Smooth muscle cell (in vitro differentiated cells): ENCODE measurements at regions not wholly inside any gene's neighbourhood (a gene's known extent, or its start where the extent isn't known, plus 50 kb on each side); places are given as distances from the start of the nearest gene placed in this dataset.

ENCODE experiments used
- DNase-seq: peaks from one replicate; lab custom pipeline; 2025; ENCODE audit not compliant: unreplicated experiment; lab: John Stamatoyannopoulos, UW
- H2AFZ ChIP-seq: fragments of 200-600 bp; sonication (generic); 2 replicates; pipeline ENCODE4 v1.6.0; 2016; ENCODE audit warnings: antibody characterized with exemption, low read depth, mild to moderate bottlenecking
- H3F3A ChIP-seq: fragments of 200-600 bp; sonication (generic); 2 replicates; pipeline ENCODE4 v1.6.0; 2017; ENCODE audit warnings: antibody characterized with exemption, low read depth
- H3K27ac ChIP-seq: fragments of 200-600 bp; sonication (generic); 2 replicates; pipeline ENCODE4 v1.5.1; 2016; ENCODE audit warnings: low read depth, mild to moderate bottlenecking
- H3K27me3 ChIP-seq: fragments of 200-600 bp; sonication (generic); 2 replicates; pipeline ENCODE4 v1.6.1; 2016; ENCODE audit warnings: low read depth, mild to moderate bottlenecking
- H3K36me3 ChIP-seq: fragments of 200-600 bp; sonication (generic); 2 replicates; pipeline ENCODE4 v1.5.1; 2016; ENCODE audit warnings: low read depth
- H3K4me1 ChIP-seq: fragments of 200-600 bp; sonication (generic); 2 replicates; pipeline ENCODE4 v1.5.1; 2016; ENCODE audit warnings: low read depth
- H3K4me2 ChIP-seq: fragments of 200-600 bp; sonication (generic); 2 replicates; pipeline ENCODE4 v1.6.0; 2016; ENCODE audit warnings: mild to moderate bottlenecking
- H3K4me3 ChIP-seq: fragments of 200-600 bp; sonication (generic); 2 replicates; pipeline ENCODE4 v1.5.1; 2016; ENCODE audit warnings: mild to moderate bottlenecking
- H3K79me2 ChIP-seq: fragments of 200-600 bp; sonication (generic); 2 replicates; pipeline ENCODE4 v1.6.0; 2016; ENCODE audit warnings: low read depth, mild to moderate bottlenecking
- H3K9ac ChIP-seq: fragments of 200-600 bp; sonication (generic); 2 replicates; pipeline ENCODE4 v1.6.0; 2016; ENCODE audit warnings: low read depth
- H3K9me3 ChIP-seq: fragments of 200-600 bp; sonication (generic); replicated peaks from 2 replicates; pipeline ENCODE4 v1.5.1; 2016; ENCODE audit warnings: low read depth
- H4K20me1 ChIP-seq: fragments of 200-600 bp; sonication (generic); 2 replicates; pipeline ENCODE4 v1.6.0; 2016; ENCODE audit warnings: low read depth
- CTCF ChIP-seq: fragments of 200-600 bp; sonication (generic); IDR thresholded peaks from 2 replicates; pipeline ENCODE4 v1.5.1; 2017; ENCODE audit warnings: borderline replicate concordance, mild to moderate bottlenecking, antibody characterized with exemption; ENCODE audit not compliant: insufficient read depth, poor library complexity, severe bottlenecking
- WGBS: methylation state at CpG from one replicate; pipeline ENCODE4 v1.1.7; 2016; ENCODE audit warnings: low lambda C conversion rate; 5-methylcytosine and 5-hydroxymethylcytosine counted together

- no peaks in the 10 kb centered on the region for H3K36me3 ChIP-seq
- no peaks in the 10 kb centered on the region for H3K9me3 ChIP-seq
- peaks cover 14% of the 10 kb centered on the region for H3F3A ChIP-seq
- no peak overlapping the region for H3K4me3 ChIP-seq
- no peaks in the 10 kb centered on the region for H3K79me2 ChIP-seq
- H4K20me1 ChIP-seq, result no peaks in the 10 kb centered on the region
- H2AFZ ChIP-seq, result peak overlapping the region; percentile 73
- no peak for DNase-seq
- TF ChIP-seq CTCF, result no peak
- 4% methylated on average over 3 of the region's 3 CpGs for WGBS
- peak overlapping the region; percentile 50 for H3K9ac ChIP-seq
- peak overlapping the region; percentile 95 for H3K27ac ChIP-seq
- H3K27me3 ChIP-seq, result no peaks in the 10 kb centered on the region
- H3K4me2 ChIP-seq, result peak overlapping the region; percentile 80
- H3K4me1 ChIP-seq, result no peaks in the 10 kb centered on the region
These were observed 278.5 kb upstream of the HTR2A start for GRCh38 chr13:47175172-47175866.

- H3K36me3 ChIP-seq, result no peaks in the 10 kb centered on the region
- no peaks in the 10 kb centered on the region for H4K20me1 ChIP-seq
- no peaks in the 10 kb centered on the region for H3K9me3 ChIP-seq
- no peaks in the 10 kb centered on the region for H3K79me2 ChIP-seq
- H2AFZ ChIP-seq, result no peak overlapping the region
- TF ChIP-seq CTCF, result no peak
- H3K4me2 ChIP-seq, result no peak overlapping the region
- H3K4me1 ChIP-seq, result peaks cover 10% of the 10 kb centered on the region
- H3K27me3 ChIP-seq, result no peaks in the 10 kb centered on the region
- 89% methylated on average over 1 of the region's 1 CpG for WGBS
- H3F3A ChIP-seq, result peaks cover 9% of the 10 kb centered on the region
- DNase-seq, result no peak
- no peak overlapping the region for H3K4me3 ChIP-seq
- H3K27ac ChIP-seq, result no peak overlapping the region
- no peak overlapping the region for H3K9ac ChIP-seq
These were observed 274.1 kb upstream of the HTR2A start for GRCh38 chr13:47170971-47171370.

- 21% methylated on average over 7 of the region's 7 CpGs for WGBS
- peak overlapping the region; percentile 26 for H2AFZ ChIP-seq
- H3K4me2 ChIP-seq, result peak overlapping the region; percentile 85
- H3K27ac ChIP-seq, result peak overlapping the region; percentile 87
- H3K9ac ChIP-seq, result peak overlapping the region; percentile 75
- DNase-seq, result peak; percentile 1
- peaks cover 10% of the 10 kb centered on the region for H3K4me1 ChIP-seq
- no peaks in the 10 kb centered on the region for H3K27me3 ChIP-seq
- H3K9me3 ChIP-seq, result no peaks in the 10 kb centered on the region
- TF ChIP-seq CTCF, result no peak
- H3K36me3 ChIP-seq, result no peaks in the 10 kb centered on the region
- H3K4me3 ChIP-seq, result peak overlapping the region; percentile 36
- no peaks in the 10 kb centered on the region for H3K79me2 ChIP-seq
- peaks cover 3% of the 10 kb centered on the region for H3F3A ChIP-seq
- H4K20me1 ChIP-seq, result no peaks in the 10 kb centered on the region
These were observed 271.8 kb upstream of the HTR2A start for GRCh38 chr13:47168618-47169017.

- no peaks in the 10 kb centered on the region for H3K9me3 ChIP-seq
- 15% methylated on average over 6 of the region's 6 CpGs for WGBS
- DNase-seq, result no peak
- H3K4me2 ChIP-seq, result peak overlapping the region; percentile 85
- peak overlapping the region; percentile 87 for H3K27ac ChIP-seq
- H3K36me3 ChIP-seq, result no peaks in the 10 kb centered on the region
- TF ChIP-seq CTCF, result no peak
- H3K27me3 ChIP-seq, result no peaks in the 10 kb centered on the region
- no peaks in the 10 kb centered on the region for H3K79me2 ChIP-seq
- peaks cover 3% of the 10 kb centered on the region for H3F3A ChIP-seq
- H3K4me1 ChIP-seq, result peaks cover 10% of the 10 kb centered on the region
- peak overlapping the region; percentile 75 for H3K9ac ChIP-seq
- peak overlapping the region; percentile 36 for H3K4me3 ChIP-seq
- peak overlapping the region; percentile 78 for H2AFZ ChIP-seq
- no peaks in the 10 kb centered on the region for H4K20me1 ChIP-seq
These were observed 271.2 kb upstream of the HTR2A start for GRCh38 chr13:47168066-47168465.
